Activated T-helper 2 cell treated with anti-CD3 and anti-CD28 coated beads, Interferon-gamma antibody, Interleukin-2, Interleukin-4, amounts not matched to agents 10 μg/mL and 5 μg/mL and 100 μg/mL, durations not matched to agents 14 hours and 24 hours and 36 hours (primary cell): ENCODE measurements at regions not wholly inside any gene's neighbourhood (a gene's known extent, or its start where the extent isn't known, plus 50 kb on each side); places are given as distances from the start of the nearest gene placed in this dataset.
"Not testable (repeated sequence)": the region's sequence is repeated elsewhere in the genome, so short reads cannot be mapped to it uniquely, and the experiment has no call there.

Experiments used
- DNase-seq: peaks from one replicate; pipeline ENCODE4 v3.0.0; 2021; ENCODE audit warnings: low spot score
- H3K27ac Mint-ChIP-seq: one replicate; pipeline ENCODE4 v1.8.0; 2021; ENCODE audit warnings: mixed read lengths
- H3K27me3 Mint-ChIP-seq: one replicate; pipeline ENCODE4 v1.8.0; 2021; ENCODE audit warnings: low read depth, mixed read lengths
- H3K36me3 Mint-ChIP-seq: one replicate; pipeline ENCODE4 v1.8.0; 2021; ENCODE audit warnings: low read depth, mixed read lengths
- H3K4me1 Mint-ChIP-seq: one replicate; pipeline ENCODE4 v1.8.0; 2021; ENCODE audit warnings: low read depth, mixed read lengths
- H3K4me3 Mint-ChIP-seq: one replicate; pipeline ENCODE4 v1.8.0; 2021; ENCODE audit warnings: low read depth, mild to moderate bottlenecking, moderate library complexity, mixed read lengths
- H3K9me3 Mint-ChIP-seq: one replicate; pipeline ENCODE4 v1.8.0; 2021; ENCODE audit warnings: mixed read lengths
- intact Hi-C: fragments of 100-400 bp; cut with micrococcal nuclease; formaldehyde crosslinking; loops from one replicate; pipeline ENCODE4 v1.15.1; 2023

GRCh38 chr3:16687221-16687620 lies 82.0 kb upstream of the DAZL start:
- Mint-ChIP-seq H3K9me3 (peaks cover 4% of the 10 kb centered on the region), H3K4me1 (no peaks in the 10 kb centered on the region), H3K36me3 (no peaks in the 10 kb centered on the region), H3K4me3 (no peak overlapping the region), H3K27me3 (peaks cover 2% of the 10 kb centered on the region), H3K27ac (no peak overlapping the region)
- intact Hi-C loops = no loop called here
- no peak for DNase-seq

DNA sequence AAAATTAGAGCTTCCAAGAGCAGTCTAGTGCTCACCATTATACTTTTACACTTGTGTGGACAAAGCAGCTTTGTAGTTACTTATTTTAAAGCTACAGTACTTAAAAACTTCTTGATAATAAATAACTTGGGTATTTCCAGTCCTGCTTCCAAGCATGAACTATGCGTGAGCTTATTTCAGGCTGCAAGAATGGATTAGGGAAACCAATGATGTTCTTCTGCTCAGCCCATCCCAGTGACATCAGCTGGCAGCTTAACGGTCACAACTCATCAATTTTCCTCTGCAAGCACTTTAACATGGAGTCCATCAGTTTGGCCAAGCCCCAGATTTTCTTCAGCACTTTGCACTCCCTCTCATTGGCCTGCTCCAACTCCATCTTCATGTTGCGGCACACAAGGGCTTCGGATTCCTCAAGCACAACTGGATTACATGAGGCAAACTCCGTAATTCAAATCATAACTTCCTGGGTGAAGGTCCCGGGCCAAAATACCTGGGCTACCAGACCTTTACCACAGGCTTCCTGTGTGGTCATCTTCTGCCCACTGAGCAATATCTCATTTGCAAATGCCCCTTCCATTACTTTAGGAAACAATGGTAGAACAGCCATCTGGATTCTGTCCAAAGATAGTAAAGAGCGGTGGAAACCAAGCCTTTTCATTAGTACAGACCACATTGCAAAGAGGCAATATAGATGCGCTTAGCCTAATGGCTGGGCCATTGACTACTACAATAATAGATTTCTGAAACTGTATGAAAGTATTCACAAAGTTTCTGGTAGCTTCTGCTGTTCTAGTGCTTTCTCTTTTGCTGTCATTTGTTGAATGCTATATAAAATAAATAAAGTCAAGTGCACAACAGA lies 87.5 kb upstream of the DAZL start:
- H3K4me1 Mint-ChIP-seq = no peaks in the 10 kb centered on the region
- H3K9me3 Mint-ChIP-seq = no peaks in the 10 kb centered on the region
- no peak for DNase-seq
- H3K4me3 Mint-ChIP-seq = no peak overlapping the region
- intact Hi-C loops = no loop called here
- H3K36me3 Mint-ChIP-seq = no peaks in the 10 kb centered on the region
- H3K27me3 Mint-ChIP-seq = peaks cover 4% of the 10 kb centered on the region
- H3K27ac Mint-ChIP-seq = no peak overlapping the region

DNA sequence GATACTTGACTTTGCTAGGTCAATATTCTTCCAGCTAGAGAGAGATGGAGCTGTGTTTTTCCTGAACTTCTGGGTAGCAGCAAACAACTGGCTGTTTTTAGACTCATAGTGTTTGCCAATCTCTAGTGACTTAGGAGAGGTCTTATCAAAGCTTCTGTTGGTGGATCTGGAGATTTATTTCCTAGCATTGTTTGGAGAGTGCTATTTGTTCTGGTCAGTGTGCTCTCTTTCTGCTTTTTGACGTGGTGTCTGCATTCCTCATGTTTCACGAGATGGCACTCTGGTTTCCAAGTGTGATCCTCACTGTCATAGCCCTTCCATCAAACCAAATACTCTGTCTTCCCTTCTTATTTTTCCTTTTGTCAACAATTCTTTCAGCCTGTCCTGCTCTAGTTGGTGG lies 88.6 kb upstream of the DAZL start:
- no peaks in the 10 kb centered on the region for H3K36me3 Mint-ChIP-seq
- no peaks in the 10 kb centered on the region for H3K9me3 Mint-ChIP-seq
- H3K27me3 Mint-ChIP-seq = peaks cover 3% of the 10 kb centered on the region
- no peak for DNase-seq
- intact Hi-C loops = no loop called here
- H3K4me1 Mint-ChIP-seq = no peaks in the 10 kb centered on the region
- no peak overlapping the region for H3K27ac Mint-ChIP-seq
- H3K4me3 Mint-ChIP-seq = no peak overlapping the region

DNA sequence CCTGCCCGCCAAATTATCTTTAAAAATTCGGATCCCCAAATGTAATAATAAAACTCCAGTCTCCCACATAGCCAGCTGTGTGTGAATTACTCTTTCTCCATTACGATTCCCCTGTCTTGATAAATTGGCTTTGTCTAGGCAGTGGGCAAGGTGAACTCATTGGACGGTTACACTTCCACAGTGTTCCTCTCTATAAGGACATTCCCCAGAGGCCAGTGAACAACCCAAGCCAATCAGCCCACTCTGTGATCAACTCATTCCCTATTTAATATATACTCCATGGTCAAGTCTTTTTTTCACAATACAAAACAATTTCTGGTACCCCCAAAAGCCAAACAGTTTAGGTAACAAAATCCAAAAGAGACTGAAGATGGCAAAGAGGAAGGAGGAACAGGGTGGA lies 90.5 kb upstream of the DAZL start:
- intact Hi-C loops = no loop called here
- no peak for DNase-seq
- Mint-ChIP-seq H3K27ac (no peak overlapping the region), H3K36me3 (no peaks in the 10 kb centered on the region), H3K9me3 (no peaks in the 10 kb centered on the region), H3K4me1 (no peaks in the 10 kb centered on the region), H3K27me3 (peaks cover 7% of the 10 kb centered on the region), H3K4me3 (no peak overlapping the region)

- Mint-ChIP-seq H3K27me3 (peaks cover 16% of the 10 kb centered on the region), H3K27ac (no peak overlapping the region), H3K4me1 (no peaks in the 10 kb centered on the region), H3K4me3 (no peak overlapping the region), H3K36me3 (no peaks in the 10 kb centered on the region), H3K9me3 (no peaks in the 10 kb centered on the region)
- DNase-seq = no peak
- intact Hi-C loops = no loop called here
Measured at GRCh38 chr3:16697443-16698147, 92.4 kb upstream of the DAZL start.

- intact Hi-C loops = no loop called here
- Mint-ChIP-seq H3K4me3 (no peak overlapping the region), H3K27ac (no peak overlapping the region), H3K27me3 (peaks cover 19% of the 10 kb centered on the region), H3K4me1 (no peaks in the 10 kb centered on the region), H3K36me3 (no peaks in the 10 kb centered on the region), H3K9me3 (no peaks in the 10 kb centered on the region)
- no peak for DNase-seq
Measured at GRCh38 chr3:16700651-16701050, 95.4 kb upstream of the DAZL start.

DNA sequence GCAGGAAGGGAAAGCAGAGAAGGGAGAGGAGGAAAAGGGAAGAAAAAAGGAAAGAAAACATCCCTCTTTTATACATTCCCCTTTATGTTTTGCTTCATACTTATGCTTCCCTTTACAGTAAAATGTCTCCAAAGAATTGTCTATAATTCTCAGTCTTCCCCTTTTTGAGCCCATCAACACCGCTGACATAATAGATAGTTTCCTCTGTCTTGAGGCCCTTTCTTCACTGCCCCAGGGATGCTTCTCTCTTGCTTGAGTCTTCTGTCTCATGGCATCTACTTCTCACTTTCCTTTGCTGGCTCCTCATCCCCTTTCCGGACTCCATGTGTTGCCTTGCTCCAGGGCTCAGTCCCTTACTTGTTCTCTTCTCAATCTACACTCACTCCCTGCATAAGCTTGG lies 99.7 kb upstream of the DAZL start:
- intact Hi-C loops = no loop called here
- no peak overlapping the region for H3K27ac Mint-ChIP-seq
- no peaks in the 10 kb centered on the region for H3K9me3 Mint-ChIP-seq
- no peaks in the 10 kb centered on the region for H3K4me1 Mint-ChIP-seq
- no peaks in the 10 kb centered on the region for H3K36me3 Mint-ChIP-seq
- no peak overlapping the region for H3K4me3 Mint-ChIP-seq
- no peak for DNase-seq
- H3K27me3 Mint-ChIP-seq = peaks cover 18% of the 10 kb centered on the region

DNA sequence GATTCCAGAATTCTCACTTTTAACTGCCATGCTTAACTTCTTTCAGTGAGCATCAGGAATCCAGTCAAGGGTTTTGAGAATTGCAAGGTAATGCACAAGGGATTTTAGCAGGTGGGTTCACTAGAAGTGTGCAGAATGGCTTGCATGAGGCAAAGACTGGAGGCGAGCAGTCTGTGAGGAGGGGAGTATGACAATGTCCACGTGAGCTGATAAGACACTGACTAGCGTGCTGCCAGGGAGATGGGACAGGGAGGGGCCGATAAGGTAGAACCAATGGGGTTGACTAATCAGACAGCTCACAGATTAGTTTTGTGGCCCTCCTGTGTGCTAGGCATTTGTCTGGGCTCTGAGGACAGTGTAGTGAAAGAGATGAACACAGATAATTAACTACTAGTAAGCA lies 102.0 kb upstream of the DAZL start:
- intact Hi-C loops = no loop called here
- Mint-ChIP-seq H3K27ac (no peak overlapping the region), H3K36me3 (no peaks in the 10 kb centered on the region), H3K4me3 (no peak overlapping the region), H3K4me1 (no peaks in the 10 kb centered on the region), H3K27me3 (peaks cover 10% of the 10 kb centered on the region), H3K9me3 (no peaks in the 10 kb centered on the region)
- no peak for DNase-seq

- peaks cover 9% of the 10 kb centered on the region for H3K9me3 Mint-ChIP-seq
- intact Hi-C loops = no loop called here
- no peak for DNase-seq
- H3K4me1 Mint-ChIP-seq = no peaks in the 10 kb centered on the region
- H3K27me3 Mint-ChIP-seq = peaks cover 7% of the 10 kb centered on the region
- H3K4me3 Mint-ChIP-seq = no peak overlapping the region
- no peaks in the 10 kb centered on the region for H3K36me3 Mint-ChIP-seq
- no peak overlapping the region for H3K27ac Mint-ChIP-seq
Measured at GRCh38 chr3:16708285-16708684, 103.1 kb upstream of the DAZL start.

DNA sequence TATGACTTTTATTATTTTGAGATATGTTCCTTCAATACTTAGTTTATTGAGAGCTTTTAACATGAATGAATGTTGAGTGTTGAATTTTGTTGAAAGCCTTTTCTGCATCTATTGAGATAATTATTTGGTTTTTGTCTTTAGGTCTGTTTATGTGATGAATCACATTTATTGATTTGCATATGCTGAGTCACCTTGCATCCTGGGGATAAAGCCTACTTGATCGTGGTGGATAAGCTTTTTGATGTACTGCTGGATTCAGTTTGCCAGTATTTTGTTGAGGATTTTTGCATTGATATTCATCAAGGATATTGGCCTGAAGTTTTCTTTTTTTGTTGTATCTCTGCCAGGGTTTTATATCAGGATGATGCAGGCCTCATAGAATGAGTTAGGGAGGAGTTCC lies 106.5 kb upstream of the DAZL start:
- intact Hi-C loops, DNase-seq, H3K4me3 Mint-ChIP-seq, H3K27me3 Mint-ChIP-seq, H3K36me3 Mint-ChIP-seq, H3K4me1 Mint-ChIP-seq, H3K27ac Mint-ChIP-seq: not testable (repeated sequence)
- H3K9me3 Mint-ChIP-seq = peaks cover 19% of the 10 kb centered on the region

DNA sequence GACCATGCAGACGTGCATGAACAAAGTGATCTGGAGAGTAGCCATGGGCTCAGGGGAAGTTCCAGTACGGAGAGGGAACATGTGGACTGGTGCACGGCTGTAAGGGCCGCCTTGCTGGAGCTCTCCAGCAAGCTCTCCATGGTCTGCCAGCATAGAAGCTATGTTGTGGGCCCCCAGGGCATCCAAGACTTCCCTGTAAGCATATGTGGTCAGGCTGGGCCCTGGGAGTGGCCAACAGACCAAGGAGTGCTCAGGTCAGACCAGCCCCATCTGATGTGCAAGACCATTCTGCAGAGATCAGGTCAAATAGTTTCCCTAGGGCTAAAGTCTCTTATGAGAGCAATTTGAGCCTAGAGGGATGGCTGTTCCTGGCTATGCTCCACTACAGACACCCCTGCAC lies 110.1 kb upstream of the DAZL start:
- DNase-seq = no peak
- Mint-ChIP-seq H3K27ac (no peak overlapping the region), H3K27me3 (peaks cover 9% of the 10 kb centered on the region), H3K9me3 (peaks cover 19% of the 10 kb centered on the region), H3K4me1 (peaks cover 1% of the 10 kb centered on the region), H3K4me3 (no peak overlapping the region), H3K36me3 (no peaks in the 10 kb centered on the region)
- intact Hi-C loops = no loop called here

DNA sequence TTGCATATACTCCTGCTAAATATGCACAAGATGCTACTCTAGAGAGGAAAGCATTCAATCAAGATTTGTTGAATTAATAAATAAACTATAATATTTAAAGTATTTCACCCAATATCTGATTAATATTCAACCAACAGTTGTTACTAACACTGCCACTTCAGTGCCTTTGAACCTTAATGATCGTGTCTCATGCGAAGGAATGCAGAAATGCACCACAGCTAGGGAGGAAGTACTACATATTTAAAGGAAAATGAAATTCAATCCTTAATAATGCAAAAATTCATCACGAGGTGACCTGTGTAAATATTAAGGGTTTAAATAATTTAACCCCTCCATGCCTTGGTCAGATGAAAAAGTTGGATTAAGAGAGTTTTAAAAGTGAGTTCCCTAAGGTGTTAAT lies 114.2 kb upstream of the DAZL start:
- H3K27me3 Mint-ChIP-seq = no peaks in the 10 kb centered on the region
- no peak overlapping the region for H3K4me3 Mint-ChIP-seq
- H3K4me1 Mint-ChIP-seq = peaks cover 4% of the 10 kb centered on the region
- H3K9me3 Mint-ChIP-seq = no peaks in the 10 kb centered on the region
- no peak overlapping the region for H3K27ac Mint-ChIP-seq
- H3K36me3 Mint-ChIP-seq = no peaks in the 10 kb centered on the region
- intact Hi-C loops = no loop called here
- DNase-seq = no peak

GRCh38 chr3:16720367-16720940 lies 115.2 kb upstream of the DAZL start:
- Mint-ChIP-seq H3K27me3 (no peaks in the 10 kb centered on the region), H3K27ac (no peak overlapping the region), H3K9me3 (peaks cover 4% of the 10 kb centered on the region), H3K4me3 (no peak overlapping the region), H3K4me1 (peaks cover 4% of the 10 kb centered on the region), H3K36me3 (no peaks in the 10 kb centered on the region)
- intact Hi-C loops = no loop called here
- no peak for DNase-seq
